Activated gamma-delta T cell (primary cell): ENCODE measurements at regions not wholly inside any gene's neighbourhood (a gene's known extent, or its start where the extent isn't known, plus 50 kb on each side); places are given as distances from the start of the nearest gene placed in this dataset.
"Not testable (repeated sequence)": the region's sequence is repeated elsewhere in the genome, so short reads cannot be mapped to it uniquely, and the experiment has no call there.

Experiments used
- DNase-seq: peaks from one replicate; lab custom pipeline; 2025; lab: John Stamatoyannopoulos, UW

- no peak for DNase-seq
These were observed 179.5 kb downstream of the PTPRU start for GRCh38 chr1:29415861-29416260.

- no peak for DNase-seq
These were observed 179.0 kb downstream of the PTPRU start for GRCh38 chr1:29415156-29415830.

GRCh38 chr1:29414086-29414485 lies 177.8 kb downstream of the PTPRU start:
- no peak for DNase-seq

- no peak for DNase-seq
These were observed 177.3 kb downstream of the PTPRU start for GRCh38 chr1:29413661-29414060.

- no peak for DNase-seq
These were observed 176.3 kb downstream of the PTPRU start for GRCh38 chr1:29412591-29412990.

GRCh38 chr1:29410476-29410875 lies 174.2 kb downstream of the PTPRU start:
- DNase-seq, result no peak

- no peak for DNase-seq
These were observed 173.3 kb downstream of the PTPRU start for GRCh38 chr1:29409616-29410015.

- no peak for DNase-seq
These were observed 172.7 kb downstream of the PTPRU start for GRCh38 chr1:29408831-29409605.

GRCh38 chr1:29406814-29407213 lies 170.5 kb downstream of the PTPRU start:
- DNase-seq, result no peak

- not testable (repeated sequence) for DNase-seq
These were observed 163.9 kb downstream of the PTPRU start for GRCh38 chr1:29400203-29400602.

- no peak for DNase-seq
These were observed 163.1 kb downstream of the PTPRU start for GRCh38 chr1:29399465-29399864.

- no peak for DNase-seq
These were observed 162.1 kb downstream of the PTPRU start for GRCh38 chr1:29398431-29398830.

GRCh38 chr1:29397981-29398380 lies 161.7 kb downstream of the PTPRU start:
- DNase-seq, result no peak

GRCh38 chr1:29397256-29397590 lies 160.9 kb downstream of the PTPRU start:
- no peak for DNase-seq

GRCh38 chr1:29396438-29397255 lies 160.3 kb downstream of the PTPRU start:
- no peak for DNase-seq

GRCh38 chr1:29395736-29396437 lies 159.6 kb downstream of the PTPRU start:
- no peak for DNase-seq

GRCh38 chr1:29394521-29395225 lies 158.4 kb downstream of the PTPRU start:
- DNase-seq, result no peak

GRCh38 chr1:29393451-29393826 lies 157.1 kb downstream of the PTPRU start:
- DNase-seq, result no peak

GRCh38 chr1:29392486-29393450 lies 156.4 kb downstream of the PTPRU start:
- no peak for DNase-seq

GRCh38 chr1:29392036-29392435 lies 155.7 kb downstream of the PTPRU start:
- no peak for DNase-seq
